HG02678 (cell line): ENCODE measurements at regions not wholly inside any gene's neighbourhood (a gene's known extent, or its start where the extent isn't known, plus 50 kb on each side); places are given as distances from the start of the nearest gene placed in this dataset.

Experiments used
- ATAC-seq: cut with Tn5 transposase; IDR thresholded peaks from one replicate; pipeline ENCODE4 v1.9.1; 2021; ENCODE audit warnings: mild to moderate bottlenecking, moderate library complexity; ENCODE audit not compliant: unreplicated experiment

- no peak for ATAC-seq
Measured at GRCh38 chr9:106717686-106718085, 145.3 kb upstream of the ZNF462 start.

DNA sequence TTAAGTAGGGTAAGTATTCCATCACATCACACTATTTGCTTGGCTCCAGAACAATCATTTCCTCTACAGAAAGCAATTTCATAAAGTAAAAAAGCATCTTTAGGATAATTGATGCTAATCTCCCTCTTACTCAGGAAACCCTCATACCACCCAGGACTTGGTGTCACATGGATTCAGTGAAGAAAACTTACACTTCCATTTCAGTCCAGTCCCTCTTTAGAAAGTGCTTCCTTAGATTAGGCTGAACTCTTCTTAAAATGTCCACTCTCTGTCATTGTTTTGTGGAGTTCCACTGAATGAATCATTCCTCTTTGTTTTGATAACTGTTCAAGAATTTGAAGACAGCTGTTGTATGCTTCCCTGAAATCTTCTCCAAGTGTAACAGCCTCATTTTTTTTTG is 144.0 kb upstream of the ZNF462 start:
- no peak for ATAC-seq

GRCh38 chr9:106722051-106722753 is 140.8 kb upstream of the ZNF462 start:
- ATAC-seq: no peak

DNA sequence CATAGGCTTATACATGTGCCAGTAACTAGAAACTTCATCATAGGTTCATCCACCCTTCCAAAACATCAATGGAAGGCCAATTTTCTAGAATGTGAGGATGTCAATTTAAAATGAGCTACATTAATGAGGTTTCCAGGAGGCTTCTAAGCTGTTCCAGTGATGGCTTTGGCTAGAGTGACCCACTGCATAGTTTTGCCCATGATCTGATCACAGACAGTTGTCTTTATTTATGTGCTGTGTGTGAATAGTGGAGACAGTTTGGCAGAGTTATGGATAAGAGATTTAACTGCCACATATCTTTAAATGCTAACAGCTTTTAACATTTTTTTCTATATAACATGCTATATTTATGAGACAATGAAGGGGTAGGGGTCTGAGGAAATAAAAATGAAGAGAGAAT is 139.0 kb upstream of the ZNF462 start:
- ATAC-seq: no peak

GRCh38 chr9:106724566-106724965 is 138.4 kb upstream of the ZNF462 start:
- no peak for ATAC-seq

DNA sequence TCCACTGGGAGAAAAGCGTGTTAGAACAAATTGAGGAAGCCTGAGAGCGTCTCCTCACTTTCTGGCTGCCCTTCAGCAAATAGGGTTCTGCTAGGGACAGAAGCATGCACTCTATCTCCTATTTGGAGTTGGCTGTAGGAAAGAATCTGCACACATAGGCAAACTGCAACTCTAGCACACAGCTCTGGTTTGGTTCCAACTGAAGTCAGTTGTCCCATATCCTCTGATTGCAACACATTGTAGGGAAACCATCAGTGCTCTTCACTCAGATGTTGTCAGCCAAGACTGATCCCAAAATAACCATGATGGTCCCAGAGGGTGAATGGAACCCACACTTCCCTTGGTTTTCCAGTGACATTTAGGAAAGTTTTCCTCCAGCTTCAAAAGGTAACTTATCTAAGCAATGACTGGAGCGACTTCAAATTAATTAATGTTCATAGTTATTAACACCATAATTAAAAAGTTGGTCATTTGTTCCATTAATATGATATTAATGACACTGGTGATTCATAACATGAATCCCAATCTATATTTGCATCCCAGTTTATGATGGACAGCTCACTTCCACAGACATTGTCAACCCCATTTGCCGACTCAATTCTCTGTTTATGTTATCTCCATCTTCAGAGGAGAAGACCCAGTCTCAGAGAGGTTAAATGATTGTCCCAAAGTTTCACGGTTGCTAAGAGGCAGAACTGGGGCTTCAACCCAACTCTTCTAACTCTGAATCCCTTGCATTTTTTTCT is 136.7 kb upstream of the ZNF462 start:
- no peak for ATAC-seq

DNA sequence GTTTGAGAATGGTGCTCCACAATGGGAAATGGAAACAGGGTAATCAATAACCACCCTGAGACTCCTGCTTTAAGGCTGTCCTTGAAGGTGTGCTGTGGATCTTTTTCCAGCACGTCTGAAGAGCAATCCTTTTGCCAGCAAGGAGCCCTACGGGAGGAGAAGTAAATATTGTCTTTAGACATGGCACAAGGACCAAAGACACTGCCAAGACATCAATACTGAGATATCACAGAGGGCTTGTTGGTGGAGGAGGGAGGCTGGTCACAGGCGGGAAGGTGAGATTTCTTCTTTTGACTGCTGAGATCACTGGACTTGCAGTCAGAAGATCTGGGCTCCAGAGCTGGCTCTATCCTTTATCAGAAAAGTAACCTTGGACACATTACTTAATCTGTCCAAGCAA is 135.0 kb upstream of the ZNF462 start:
- no peak for ATAC-seq

- no peak for ATAC-seq
Measured at GRCh38 chr9:106728860-106729259, 134.1 kb upstream of the ZNF462 start.

DNA sequence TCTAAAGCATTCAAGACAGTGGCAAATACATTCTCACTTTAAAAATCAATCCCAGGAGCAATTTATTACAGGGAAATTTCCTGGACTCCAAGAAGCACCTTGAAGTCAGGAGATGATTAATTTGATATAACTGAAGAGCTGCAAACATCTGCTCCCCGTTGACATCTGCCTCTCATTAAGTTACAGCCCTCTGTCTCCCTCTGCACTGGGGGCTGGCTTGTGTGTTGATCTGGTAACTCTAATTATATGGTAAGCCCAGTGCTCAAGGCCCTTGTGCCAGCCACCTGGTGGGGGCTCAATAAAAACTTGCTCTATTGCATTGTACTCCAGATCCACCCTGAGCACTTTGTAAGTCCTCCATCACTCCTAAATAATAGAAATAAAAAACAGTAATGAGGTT is 131.1 kb upstream of the ZNF462 start:
- ATAC-seq: no peak

DNA sequence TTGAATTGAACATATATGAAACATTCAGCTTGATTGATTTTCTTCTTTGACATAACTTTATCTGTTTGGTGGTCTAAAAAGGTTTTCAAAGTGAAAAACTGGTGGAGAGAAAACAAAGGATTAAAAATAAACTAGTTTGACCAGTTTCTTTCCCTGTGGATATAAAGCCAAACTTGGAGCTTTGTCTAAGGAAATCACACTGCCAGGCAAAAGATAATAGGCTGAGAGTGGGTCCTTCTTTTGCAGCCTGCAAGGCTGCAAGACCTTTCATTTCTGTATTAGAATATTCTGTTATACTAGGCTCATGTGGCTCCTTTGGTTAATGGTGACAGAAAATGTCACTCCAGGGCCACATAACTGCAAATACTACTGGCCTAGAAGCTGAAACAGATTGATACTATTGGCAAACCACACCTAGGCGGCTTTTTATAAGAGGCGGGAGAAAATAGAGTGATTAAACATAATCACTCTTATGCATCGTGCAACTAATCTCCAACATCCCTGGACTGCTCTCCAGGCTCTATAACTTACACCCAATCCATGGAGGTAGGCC is 129.1 kb upstream of the ZNF462 start:
- ATAC-seq: no peak

DNA sequence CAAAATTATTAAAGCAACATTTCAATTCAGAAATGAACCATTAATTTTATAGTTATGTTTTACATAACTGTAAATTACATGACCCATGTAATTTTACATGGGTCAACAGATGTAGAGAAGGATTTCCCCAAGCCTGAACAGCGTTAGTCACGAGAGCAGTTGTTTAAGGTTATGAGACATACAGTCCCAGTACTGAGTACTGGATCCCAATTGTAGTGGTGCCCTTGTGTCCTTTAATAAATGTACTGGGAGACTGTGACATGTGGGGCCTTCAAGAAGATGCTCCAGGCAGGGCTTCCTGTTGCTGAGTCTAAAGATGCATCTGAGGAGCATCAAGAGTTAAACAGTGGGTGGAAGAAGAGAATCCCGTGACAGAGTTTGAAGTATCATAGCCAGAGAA is 125.5 kb upstream of the ZNF462 start:
- no peak for ATAC-seq

- ATAC-seq: no peak
Measured at GRCh38 chr9:106738109-106738508, 124.9 kb upstream of the ZNF462 start.

GRCh38 chr9:106745457-106745856 is 117.5 kb upstream of the ZNF462 start:
- ATAC-seq: no peak

DNA sequence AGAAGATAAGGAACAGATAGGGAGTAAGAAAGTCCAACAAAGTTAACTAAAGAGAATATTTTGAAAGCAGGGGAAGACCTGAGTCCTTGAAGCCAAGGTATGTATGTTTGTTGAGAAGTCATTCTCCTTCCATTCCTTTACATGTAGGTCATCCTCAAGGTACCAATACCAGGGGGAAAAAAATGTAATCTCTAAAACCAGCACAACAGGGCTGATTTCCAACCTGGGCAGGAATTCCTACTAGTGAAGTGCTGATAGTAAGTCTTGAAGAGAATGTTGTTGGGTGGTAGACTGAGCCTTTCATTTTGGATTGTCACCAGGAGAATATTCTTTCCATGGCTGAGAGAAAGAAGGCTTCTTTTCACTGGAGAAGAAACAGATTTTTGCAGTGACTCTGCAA is 117.1 kb upstream of the ZNF462 start:
- ATAC-seq: no peak

- ATAC-seq: no peak
Measured at GRCh38 chr9:106751681-106752080, 111.3 kb upstream of the ZNF462 start.

DNA sequence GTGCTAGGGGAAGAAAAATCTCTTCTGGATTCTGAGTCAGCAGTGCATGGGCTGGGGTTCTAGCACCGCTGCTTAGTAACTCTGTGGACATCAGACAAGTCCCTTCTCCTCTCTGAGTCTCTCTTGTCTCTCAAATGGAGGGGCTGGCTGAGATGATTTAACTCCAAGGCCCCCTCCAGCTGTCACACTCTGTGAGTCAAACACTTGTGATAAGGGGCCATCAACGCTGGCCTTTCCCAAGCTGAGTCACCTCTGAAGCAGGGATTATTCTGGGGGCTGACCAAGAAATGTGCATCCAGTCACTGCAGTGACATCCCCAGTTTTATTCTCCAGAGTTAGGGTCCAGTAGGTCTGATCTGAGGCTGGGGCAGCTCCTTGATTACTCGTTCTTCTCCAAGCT is 110.4 kb upstream of the ZNF462 start:
- ATAC-seq: no peak

DNA sequence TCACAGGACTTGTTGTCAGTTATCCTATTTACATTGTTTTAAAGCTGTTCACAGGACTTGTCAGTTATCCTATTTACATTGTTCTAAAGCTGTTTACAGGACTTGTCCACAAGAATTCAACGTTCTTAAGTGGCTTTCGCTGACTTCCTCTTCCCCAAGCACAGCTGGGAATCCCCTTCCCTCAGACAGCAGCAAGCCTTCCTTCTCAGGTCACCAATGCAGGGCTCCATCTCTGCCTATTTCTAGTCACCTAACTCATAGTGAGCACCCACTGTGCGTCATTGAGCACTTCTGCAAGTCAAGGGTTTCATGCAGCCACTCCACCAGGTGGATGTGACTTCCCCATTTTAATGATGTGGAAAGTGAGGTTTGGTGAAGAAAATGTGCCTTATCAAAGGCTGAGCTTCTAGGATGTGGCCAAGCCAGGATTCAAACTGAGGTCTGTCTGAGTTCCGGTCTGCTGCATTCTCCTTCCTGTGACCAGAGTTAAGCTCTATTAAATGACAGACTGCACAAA is 109.8 kb upstream of the ZNF462 start:
- peak; percentile 88 for ATAC-seq

GRCh38 chr9:106755736-106756135 is 107.2 kb upstream of the ZNF462 start:
- no peak for ATAC-seq

- ATAC-seq: no peak
Measured at GRCh38 chr9:106757514-106757913, 105.5 kb upstream of the ZNF462 start.

- peak; percentile 69 for ATAC-seq
Measured at GRCh38 chr9:106758911-106759310, 104.1 kb upstream of the ZNF462 start.

DNA sequence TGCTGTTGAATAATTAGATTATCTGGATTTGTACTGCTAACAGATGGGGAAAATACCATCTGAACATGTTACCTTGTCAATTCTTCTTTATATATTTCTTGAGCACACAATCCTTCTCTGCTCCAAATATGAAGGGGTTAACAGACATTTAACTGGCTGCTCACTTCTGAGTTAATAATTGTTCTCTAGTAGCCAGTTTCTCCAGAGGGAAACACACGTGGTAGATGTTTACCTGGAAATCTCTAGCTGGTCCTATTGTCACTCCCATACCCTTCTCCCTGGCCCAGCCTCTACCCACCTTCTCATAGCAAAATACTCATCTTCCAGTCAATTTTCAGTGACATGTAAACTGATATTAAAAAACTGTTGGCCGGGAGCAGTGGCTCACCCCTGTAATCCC is 101.5 kb upstream of the ZNF462 start:
- ATAC-seq: no peak

DNA sequence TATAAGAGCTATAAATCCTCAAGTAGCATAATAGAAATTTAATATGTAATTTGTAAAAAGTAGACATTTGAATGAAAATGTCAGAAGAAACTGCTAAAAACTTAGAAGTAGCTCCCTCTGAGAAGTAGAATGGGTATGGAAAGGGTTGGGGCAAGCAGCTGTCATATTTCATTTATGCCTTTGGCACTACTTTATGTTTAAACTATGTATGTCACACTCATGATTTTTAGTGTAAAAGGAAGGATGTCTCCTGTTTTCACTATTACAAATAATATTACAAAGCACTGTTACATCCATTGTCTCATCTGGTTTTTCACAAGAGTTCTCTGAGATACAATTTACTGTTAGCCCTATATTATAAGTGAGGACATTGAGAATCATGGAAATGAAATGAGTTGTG is 96.3 kb upstream of the ZNF462 start:
- ATAC-seq: no peak
